Activated CD8-positive, alpha-beta memory T cell treated with anti-CD3 and anti-CD28 coated beads, Interleukin-2, amount 50 U/mL, for 1 hour (primary cell): ENCODE measurements at regions not wholly inside any gene's neighbourhood (a gene's known extent, or its start where the extent isn't known, plus 50 kb on each side); places are given as distances from the start of the nearest gene placed in this dataset.

ENCODE experiments used
- DNase-seq: peaks from one replicate; pipeline ENCODE4 v3.0.0-alpha.2; 2020; ENCODE audit errors: extremely low read depth

- DNase-seq, result no peak
These were observed 391.6 kb downstream of the TMEM161B start for GRCh38 chr5:87877023-87877422.

- DNase-seq, result no peak
These were observed 392.0 kb downstream of the TMEM161B start for GRCh38 chr5:87876616-87877015.

GRCh38 chr5:87872986-87873385 is 395.7 kb downstream of the TMEM161B start:
- no peak for DNase-seq

GRCh38 chr5:87868792-87869191 is 399.9 kb downstream of the TMEM161B start:
- no peak for DNase-seq

GRCh38 chr5:87867281-87867680 is 401.4 kb downstream of the TMEM161B start:
- DNase-seq, result no peak

GRCh38 chr5:87853541-87853940 is 415.1 kb downstream of the TMEM161B start:
- no peak for DNase-seq

- no peak for DNase-seq
These were observed 417.0 kb downstream of the TMEM161B start for GRCh38 chr5:87851603-87852002.

GRCh38 chr5:87850843-87851242 is 417.8 kb downstream of the TMEM161B start:
- no peak for DNase-seq

- no peak for DNase-seq
These were observed 422.9 kb downstream of the TMEM161B start for GRCh38 chr5:87845734-87846133.

- DNase-seq, result no peak
These were observed 423.8 kb downstream of the TMEM161B start for GRCh38 chr5:87844866-87845265.

- no peak for DNase-seq
These were observed 424.2 kb downstream of the TMEM161B start for GRCh38 chr5:87844449-87844848.

GRCh38 chr5:87836696-87837095 is 424.0 kb upstream of the CCNH start:
- no peak for DNase-seq

- DNase-seq, result no peak
These were observed 418.8 kb upstream of the CCNH start for GRCh38 chr5:87831499-87831898.

GRCh38 chr5:87829217-87829551 is 416.5 kb upstream of the CCNH start:
- no peak for DNase-seq

- no peak for DNase-seq
These were observed 416.0 kb upstream of the CCNH start for GRCh38 chr5:87828545-87829216.

- DNase-seq, result no peak
These were observed 414.8 kb upstream of the CCNH start for GRCh38 chr5:87827539-87827938.

GRCh38 chr5:87826507-87826906 is 413.8 kb upstream of the CCNH start:
- DNase-seq, result no peak

GRCh38 chr5:87825583-87825982 is 412.9 kb upstream of the CCNH start:
- no peak for DNase-seq

- DNase-seq, result no peak
These were observed 395.1 kb upstream of the CCNH start for GRCh38 chr5:87807783-87808182.

- DNase-seq, result no peak
These were observed 390.6 kb upstream of the CCNH start for GRCh38 chr5:87803352-87803751.

- DNase-seq, result no peak
These were observed 379.1 kb upstream of the CCNH start for GRCh38 chr5:87791869-87792268.

- no peak for DNase-seq
These were observed 375.7 kb upstream of the CCNH start for GRCh38 chr5:87788416-87788815.

- no peak for DNase-seq
These were observed 375.0 kb upstream of the CCNH start for GRCh38 chr5:87787625-87788256.

- DNase-seq, result no peak
These were observed 374.4 kb upstream of the CCNH start for GRCh38 chr5:87787086-87787485.
